ENCODE measurements at regions not wholly inside any gene's neighbourhood (a gene's known extent, or its start where the extent isn't known, plus 50 kb on each side); places are given as distances from the start of the nearest gene placed in this dataset.

- TF ChIP-seq CTCF (IDR thresholded peaks at IDR 0.05) (no peak), EP300 (IDR thresholded peaks at IDR 0.05) (no peak)
Measured at GRCh38 chr10:130935897-130936550, 375.5 kb downstream of the TCERG1L start.
